GM18499 (cell line): ENCODE measurements at regions not wholly inside any gene's neighbourhood (a gene's known extent, or its start where the extent isn't known, plus 50 kb on each side); places are given as distances from the start of the nearest gene placed in this dataset.
"Not testable (repeated sequence)": the region's sequence is repeated elsewhere in the genome, so short reads cannot be mapped to it uniquely, and the experiment has no call there.

ENCODE experiments used
- ATAC-seq: cut with Tn5 transposase; IDR thresholded peaks from one replicate; pipeline ENCODE4 v1.9.1; 2021; ENCODE audit warnings: moderate number of reproducible peaks; ENCODE audit not compliant: insufficient read depth, unreplicated experiment

DNA sequence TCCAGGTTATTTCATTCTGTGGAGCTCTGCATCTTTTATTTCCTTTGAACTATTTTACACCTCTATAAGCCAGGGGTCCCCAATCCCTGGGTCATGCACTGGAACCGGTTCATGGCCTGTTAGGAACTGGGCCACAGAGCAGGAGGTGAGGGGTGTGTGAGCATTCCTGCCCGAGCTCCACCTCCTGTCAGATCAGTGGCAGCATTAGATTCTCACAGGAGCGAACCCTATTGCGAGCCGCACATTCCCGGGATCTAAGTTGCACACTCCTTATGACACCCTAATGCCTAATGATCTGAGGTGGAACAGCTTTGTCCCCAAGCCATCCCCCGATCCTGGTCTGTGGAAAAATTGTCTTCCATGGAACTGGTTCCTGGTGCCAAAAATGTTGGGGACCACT is 107.2 kb downstream of the TMEM121 start:
- not testable (repeated sequence) for ATAC-seq

DNA sequence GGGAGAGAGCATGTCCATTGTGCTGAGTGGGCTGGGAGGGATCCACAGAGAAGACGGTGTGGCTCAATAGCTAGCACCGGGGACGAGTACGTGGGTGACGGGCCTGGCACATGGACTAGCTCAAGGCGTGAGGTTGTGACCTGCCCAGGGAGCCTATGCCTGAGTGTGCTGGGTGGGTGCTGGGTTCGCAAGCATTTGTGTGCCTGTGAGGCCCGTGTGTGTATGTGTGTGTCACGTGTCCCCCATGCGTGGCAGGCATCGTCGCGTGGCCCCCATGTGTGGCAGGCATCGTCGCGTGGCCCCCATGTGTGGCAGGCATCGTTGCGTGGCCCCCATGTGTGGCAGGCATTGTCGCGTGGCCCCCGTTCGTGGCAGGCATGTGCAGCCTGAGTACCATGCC is 109.2 kb downstream of the TMEM121 start:
- no peak for ATAC-seq

DNA sequence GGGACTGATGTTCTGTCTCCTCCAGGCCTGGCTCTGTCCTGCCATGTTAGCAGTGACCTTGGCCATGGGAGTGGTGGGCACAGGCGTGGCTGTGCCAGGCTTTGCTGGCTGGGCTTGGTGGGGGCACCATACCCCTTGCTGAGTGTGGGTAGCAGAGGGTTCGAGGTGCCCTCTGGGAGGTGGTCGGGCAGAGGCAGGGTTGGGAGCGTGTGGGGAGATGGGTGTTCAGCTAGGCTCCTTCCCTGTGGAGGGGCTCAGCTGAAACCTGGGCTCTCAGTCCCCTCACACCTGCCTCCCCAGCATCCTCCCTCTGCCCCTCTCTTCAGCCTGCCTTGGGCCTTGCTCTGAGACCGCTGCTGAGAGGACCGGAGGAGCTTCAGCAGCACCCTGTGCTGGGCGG is 109.6 kb downstream of the TMEM121 start:
- ATAC-seq = not testable (repeated sequence)

DNA sequence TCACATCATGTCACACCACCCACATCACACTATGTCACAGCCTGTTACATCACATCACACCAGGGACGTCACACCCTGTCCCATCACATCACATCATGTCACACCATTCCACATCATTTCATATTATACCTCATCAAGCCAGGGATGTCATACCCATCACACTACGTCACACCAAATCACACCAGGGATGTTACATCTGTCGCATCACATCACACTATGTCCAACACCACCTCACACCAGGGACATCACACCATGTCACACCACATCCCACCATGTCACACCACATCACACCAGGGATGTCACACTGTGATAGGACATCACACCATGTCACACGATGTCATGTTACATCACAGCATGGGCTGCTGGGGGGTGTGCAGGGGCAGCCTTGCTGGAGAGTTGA is 110.6 kb downstream of the TMEM121 start:
- no peak for ATAC-seq

DNA sequence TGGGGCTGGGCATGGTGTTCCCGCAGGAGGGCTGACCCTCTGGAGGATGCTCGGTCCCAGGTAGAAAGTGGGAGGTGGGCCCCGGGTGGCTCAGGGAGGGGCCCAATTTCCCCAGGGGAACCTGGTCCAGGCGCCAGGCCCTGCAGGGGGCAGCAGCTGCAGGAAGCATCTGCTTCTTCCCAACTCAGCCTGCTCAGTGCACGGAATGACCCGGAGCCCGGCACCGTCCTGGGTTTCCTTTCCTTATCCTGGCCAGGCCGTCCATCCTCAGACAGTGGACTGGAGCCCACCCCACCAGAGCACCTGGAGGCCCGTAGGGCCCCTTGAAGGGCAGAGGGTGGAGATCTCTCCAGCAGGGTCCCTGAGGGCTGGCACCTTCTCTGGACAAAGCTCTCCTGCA is 111.0 kb downstream of the TMEM121 start:
- ATAC-seq = not testable (repeated sequence)

DNA sequence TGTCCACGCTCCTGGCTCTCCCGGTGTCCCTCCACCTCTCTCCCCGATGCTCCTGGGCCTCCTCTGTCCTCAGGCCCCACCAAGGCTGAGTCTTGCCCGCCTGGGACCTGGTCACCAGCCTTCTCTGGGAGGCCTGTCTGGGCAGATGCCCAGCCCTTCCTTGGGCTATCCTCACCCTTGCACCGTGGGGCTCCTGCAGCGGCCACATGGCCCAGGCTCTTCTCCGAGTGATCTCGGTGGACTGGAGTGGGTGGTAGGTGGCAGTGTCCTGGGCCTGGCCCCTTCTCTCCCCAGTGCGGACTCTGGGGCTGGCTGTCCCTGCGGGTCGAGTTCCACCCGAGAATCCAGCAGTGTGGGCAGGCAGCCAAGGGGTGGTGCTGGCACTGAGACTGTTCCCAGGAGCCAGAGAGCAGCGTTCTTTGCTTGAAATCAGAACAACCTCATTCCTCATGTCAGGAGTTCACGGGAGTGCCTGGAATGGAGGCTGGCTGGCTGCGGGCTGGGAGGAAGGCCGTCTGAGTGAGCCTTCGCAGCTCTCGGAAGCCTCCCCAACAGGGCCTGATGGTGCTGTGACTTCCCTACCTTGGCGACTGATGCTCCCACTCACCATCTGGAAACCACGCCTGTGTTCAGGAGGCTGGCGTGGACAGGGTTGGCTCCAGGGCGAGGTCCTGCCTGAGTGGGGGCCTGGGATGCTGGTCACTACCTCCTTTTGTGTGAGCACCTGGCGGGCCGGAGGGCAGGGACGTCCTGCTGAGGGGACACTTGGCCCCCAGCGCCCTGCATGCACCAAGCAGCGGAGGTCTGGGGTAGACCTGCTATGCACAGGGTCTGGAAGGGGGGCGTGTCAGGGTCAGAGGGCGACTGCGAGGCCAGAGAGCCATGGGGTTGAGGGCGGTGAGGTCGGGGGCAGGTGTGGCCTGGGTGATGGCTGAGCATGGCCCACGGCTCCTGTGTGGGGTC is 113.9 kb downstream of the TMEM121 start:
- not testable (repeated sequence) for ATAC-seq

DNA sequence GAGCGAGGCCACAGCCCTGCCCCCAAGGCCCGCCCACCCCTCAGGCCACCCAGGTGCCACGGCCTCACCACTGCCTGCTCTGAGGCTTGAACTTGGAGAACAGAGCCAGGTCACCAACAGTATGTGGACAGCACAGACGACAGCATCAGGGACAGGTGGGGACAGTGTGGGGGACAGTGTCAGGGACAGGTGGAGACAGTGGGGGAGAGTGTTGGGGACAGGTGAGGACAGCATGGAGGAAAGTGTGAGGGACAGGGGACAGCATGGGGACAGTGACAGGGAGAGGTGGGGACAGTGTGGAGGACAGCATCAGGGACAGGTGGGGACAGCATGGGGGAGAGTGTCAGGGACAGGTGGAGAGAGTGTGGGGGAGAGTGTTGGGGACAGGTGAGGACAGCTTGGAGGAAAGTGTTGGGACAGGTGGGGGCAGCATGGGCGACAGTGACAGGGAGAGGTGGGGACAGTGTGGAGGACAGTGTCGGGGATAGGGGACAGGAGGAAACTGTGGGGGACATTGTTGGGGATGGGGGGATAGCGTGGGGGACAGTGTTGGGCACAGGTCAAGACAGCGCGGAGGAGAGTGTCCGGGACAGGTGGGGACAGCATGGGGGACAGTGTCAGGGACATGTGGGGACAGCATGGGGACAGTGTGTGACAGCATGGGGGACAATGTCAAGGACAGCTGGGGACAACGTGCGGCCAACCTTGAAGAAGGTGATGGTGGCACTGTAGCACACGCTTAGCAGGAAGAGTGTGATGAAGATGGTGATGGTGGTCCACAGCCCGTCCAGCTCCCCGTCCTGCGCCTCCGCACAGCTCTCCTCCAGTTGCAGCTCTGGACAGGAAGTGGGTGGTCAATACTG is 114.9 kb downstream of the TMEM121 start:
- no peak for ATAC-seq

DNA sequence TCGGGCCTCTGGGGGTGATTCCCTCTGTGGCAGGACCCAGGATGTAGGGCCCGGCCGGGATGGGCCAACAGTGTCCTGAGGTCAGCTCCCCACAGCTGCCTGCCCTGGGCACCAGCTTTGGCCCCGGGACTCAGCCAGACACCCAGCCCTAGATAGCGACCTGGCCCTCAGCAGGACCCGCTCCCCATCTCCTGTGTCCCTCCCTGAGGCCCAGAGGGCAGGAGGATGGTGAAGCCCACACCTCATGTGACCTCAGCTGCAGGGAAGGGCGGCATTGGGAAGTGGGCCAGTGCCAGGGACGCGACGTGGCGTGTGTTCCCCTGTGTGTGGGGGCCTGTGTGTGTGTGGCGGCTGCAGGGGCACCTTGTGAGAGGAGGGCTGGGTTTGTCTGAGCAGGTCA is 115.6 kb downstream of the TMEM121 start:
- ATAC-seq = not testable (repeated sequence)

DNA sequence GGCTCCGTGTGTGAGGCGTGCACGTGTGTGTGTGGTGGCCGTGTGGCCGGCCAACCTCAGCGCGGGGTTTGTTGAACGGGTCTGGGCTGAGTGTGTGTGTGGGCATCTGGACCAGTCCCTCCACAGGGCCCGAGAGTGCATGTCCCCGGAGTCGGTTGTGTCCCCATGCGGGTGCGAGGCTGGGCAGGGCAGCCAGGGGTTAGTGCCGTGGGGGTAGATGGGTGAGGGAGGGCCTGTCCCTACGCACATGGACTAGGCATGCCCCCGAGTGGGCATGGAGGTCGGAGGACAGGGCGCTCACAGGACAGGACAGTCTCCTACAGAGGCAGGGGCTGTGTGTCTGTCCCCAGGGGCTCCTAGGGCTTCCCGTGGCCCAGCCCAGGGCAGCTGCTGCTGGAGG is 116.1 kb downstream of the TMEM121 start:
- ATAC-seq = not testable (repeated sequence)

DNA sequence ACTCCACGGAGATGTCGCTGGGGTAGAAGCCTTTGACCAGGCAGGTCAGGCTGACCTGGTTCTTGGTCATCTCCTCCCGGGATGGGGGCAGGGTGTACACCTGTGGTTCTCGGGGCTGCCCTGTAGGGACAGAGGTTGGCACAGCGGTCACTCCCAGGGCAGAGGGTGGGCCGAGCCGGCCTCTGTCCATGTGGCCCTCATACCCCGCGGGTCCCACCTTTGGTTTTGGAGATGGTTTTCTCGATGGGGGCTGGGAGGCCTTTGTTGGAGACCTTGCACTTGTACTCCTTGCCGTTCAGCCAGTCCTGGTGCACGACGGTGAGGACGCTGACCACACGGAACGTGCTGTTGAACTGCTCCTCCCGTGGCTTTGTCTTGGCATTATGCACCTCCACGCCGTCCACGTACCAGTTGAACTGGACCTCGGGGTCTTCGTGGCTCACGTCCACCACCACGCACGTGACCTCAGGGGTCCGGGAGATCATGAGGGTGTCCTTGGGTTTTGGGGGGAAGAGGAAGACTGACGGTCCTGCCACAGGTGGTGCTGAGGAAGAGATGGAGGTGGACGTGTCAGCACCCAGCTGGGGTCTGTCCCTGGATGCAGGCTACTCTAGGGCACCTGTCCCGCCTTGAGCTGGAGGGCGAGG is 117.1 kb downstream of the TMEM121 start:
- not testable (repeated sequence) for ATAC-seq

DNA sequence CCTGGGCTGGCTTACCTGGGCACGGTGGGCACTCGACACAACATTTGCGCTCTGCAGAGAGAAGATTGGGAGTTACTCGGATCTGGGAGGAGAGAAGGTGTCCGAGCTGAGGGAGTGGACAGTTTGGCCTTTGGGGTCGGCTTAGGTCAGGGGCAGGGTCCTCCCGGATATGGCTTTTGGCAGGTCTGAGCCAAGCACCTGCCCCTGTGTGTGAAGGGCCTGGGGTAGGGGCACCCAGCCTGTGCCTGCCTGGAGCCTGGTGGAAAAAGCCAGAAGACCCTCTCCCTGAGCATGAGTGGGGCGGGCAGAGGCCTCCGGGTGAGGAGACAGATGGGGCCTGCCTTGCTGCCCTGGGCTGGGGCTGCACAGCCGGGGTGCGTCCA is 117.7 kb downstream of the TMEM121 start:
- ATAC-seq = not testable (repeated sequence)

DNA sequence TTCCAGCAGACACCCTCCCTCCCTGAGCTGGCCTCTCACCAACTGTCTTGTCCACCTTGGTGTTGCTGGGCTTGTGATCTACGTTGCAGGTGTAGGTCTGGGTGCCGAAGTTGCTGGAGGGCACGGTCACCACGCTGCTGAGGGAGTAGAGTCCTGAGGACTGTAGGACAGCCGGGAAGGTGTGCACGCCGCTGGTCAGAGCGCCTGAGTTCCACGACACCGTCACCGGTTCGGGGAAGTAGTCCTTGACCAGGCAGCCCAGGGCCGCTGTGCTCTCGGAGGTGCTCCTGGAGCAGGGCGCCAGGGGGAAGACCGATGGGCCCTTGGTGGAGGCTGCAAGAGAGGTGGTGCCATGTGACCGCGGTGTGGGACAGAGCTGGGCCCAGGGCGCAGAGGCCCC is 118.1 kb downstream of the TMEM121 start:
- not testable (repeated sequence) for ATAC-seq

DNA sequence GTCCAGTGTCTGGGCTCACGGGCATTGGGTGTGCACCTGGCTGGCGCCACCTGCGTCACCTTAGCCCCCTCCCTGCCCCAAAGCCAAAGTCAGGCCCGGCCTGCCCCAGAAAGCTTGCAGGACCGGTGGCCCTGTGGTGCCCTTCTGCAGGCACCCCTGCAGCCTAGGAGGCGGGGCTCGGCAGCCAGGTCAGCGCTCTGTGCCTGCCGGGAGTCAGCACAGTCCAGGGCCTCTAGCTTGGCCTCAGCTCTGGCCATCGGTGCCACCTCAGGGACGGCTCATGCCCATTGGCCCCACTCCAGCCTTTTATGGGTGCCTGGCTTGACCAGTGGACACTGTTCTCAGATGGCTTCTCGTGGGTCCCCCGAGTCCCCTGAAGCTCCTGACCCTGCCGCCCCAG is 118.5 kb downstream of the TMEM121 start:
- ATAC-seq = not testable (repeated sequence)

DNA sequence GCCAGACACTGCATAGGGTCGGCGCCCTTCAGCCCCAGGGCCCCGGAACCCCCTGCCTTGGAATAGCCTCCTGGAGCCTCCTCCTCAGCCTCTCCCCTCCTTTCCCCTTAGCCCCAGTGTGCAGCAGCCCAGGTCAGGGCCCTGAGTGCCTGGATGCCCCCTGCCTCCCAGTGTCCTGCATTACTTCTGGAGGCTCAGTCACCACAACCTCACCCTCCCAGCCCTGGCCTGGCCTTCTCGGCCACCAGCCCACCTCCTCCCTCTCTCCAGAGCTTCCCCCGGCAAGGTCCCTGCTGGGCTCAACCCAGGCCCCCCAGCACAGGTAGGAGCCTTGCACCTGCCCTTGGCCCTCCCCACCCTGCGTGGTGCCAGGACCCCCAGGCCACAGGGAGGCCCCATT is 119.0 kb downstream of the TMEM121 start:
- not testable (repeated sequence) for ATAC-seq

DNA sequence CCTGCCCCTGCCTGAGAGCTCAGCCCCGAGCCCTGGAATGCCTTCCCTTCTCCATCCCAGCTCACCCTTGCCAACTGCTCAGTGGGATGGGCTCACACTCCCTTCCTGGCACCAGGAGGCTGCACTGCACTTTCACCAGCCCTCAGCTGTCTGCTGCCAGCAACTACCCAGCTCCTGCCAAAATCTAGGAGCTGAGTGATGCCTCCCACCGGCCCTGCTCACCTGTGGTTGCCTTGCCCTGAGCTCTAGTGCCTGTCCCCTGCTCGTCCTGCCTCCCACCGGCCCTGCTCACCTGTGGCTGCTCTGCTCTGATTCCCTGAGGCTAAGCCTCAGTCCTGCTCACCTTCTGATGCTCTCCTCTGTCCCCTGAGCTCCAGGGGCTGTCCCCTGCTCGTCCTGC is 119.8 kb downstream of the TMEM121 start:
- no peak for ATAC-seq

DNA sequence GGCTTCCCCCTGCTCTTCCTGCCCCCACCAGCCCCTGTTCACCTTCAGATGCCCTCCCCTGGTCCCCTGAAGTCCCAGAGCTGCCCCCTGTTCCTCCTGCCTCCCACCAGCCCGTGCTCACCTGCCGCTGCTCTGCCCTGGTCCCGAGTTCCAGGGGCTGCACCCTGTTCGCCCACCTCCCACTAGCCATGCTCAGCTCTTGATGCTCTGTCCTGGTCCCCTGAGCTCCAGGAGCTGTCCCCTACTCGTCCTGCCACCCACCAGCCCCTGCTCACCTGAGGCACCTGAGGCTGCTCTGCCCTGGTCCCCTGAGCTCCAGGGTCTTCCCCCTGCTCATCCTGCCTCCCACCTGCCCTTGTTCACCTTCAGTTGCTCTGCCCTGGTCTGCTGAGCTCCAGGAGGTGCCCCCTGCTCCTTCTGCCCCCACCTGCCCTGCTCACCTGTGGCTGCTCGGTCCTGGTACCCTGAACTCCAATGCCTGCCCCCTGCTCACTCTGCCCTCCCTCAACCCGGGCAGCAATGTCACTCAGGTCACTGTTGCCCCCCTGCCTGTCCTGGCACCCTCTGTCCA is 120.4 kb downstream of the TMEM121 start:
- ATAC-seq = not testable (repeated sequence)

DNA sequence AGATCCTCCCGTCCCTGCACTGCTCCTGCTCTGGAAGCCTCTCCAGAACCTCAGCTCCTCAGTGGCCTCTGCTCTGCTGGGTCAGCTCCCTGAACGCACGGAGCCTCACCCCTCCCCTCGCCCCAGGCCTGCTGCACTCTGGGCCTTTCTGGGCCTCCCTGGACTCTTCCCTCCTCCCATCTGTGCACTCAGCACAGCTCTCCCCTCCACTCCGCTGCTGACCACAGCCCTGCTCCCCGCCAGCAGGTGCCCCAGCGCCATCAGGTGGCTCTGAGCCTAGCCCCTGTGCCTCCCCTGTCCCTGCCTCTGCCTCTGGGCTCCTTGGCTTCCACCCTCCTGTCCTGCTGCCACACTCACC is 121.0 kb downstream of the TMEM121 start:
- not testable (repeated sequence) for ATAC-seq

DNA sequence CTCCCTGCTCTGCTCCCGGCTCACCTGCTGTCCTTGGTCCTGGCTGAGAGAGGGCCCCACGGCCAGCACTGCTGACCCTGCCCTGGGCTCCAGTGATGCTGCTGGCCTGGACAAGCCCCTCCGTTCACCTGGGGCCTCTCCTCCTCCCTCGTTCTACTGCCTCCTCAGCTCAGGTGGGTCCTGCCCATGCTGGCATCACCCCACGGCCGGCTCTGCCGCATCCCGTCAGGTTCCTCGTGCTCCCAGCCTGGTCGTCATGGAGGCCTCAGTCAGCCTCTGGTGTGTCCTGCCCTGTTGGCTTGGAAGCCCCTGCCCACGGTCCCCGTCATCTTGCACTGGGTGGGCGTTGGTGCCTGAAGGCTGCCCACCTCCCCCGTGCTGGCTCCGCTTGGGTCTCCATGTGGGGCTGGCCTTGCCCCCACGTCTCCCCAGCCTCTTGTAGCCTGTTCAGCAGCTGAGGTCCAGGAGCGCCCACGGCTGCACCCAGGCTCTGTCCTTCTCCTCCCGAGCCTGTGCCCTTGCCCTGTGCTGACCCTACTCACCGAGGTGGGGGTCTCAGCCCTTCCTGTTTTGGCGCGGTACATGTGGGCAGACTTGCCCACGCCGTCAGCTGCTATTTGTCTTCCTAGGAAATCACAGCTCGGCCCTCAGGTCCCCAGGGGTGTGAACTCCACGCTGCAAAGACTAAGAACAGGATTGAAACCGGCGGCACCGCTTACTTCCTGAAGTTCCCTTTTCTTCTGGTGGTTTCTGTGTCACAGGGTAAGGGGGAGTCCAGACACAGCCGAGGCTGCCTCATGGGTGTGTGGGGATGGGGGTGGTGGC is 121.6 kb downstream of the TMEM121 start:
- no peak for ATAC-seq
